ENCODE measurements at regions not wholly inside any gene's neighbourhood (a gene's known extent, or its start where the extent isn't known, plus 50 kb on each side); places are given as distances from the start of the nearest gene placed in this dataset.
"Not testable (repeated sequence)": the region's sequence is repeated elsewhere in the genome, so short reads cannot be mapped to it uniquely, and the experiment has no call there.

- DNase-seq, result no peak
- Histone ChIP-seq H3K27me3 (no peaks in the 10 kb centered on the region), H3K9me3 (replicated peaks) (no peaks in the 10 kb centered on the region), H3K27ac (no peak overlapping the region), H3K36me3 (no peaks in the 10 kb centered on the region), H3K4me1 (peaks cover 4% of the 10 kb centered on the region; the same call in 1 of the 2 replicates), H3K4me3 (no peak overlapping the region)
These were observed 76.8 kb upstream of the ANKRD1 start for GRCh38 chr10:90997670-90998069.

GRCh38 chr10:90998733-90999511, 78.0 kb upstream of the ANKRD1 start:
- DNase-seq, result peak; percentile 9 to 30
- H3K4me3 ChIP-seq, result no peak overlapping the region
- H3K36me3 ChIP-seq, result no peaks in the 10 kb centered on the region
- H3K27ac ChIP-seq, result 0 out of 2 replicates have a peak overlapping the region, but pooled peaks have one; percentile 7
- no peaks in the 10 kb centered on the region for H3K9me3 ChIP-seq (replicated peaks)
- H3K27me3 ChIP-seq, result no peaks in the 10 kb centered on the region
- peaks cover 4% of the 10 kb centered on the region; the same call in 1 of the 2 replicates for H3K4me1 ChIP-seq

- H3K36me3 ChIP-seq, result no peaks in the 10 kb centered on the region
These were observed 78.8 kb upstream of the ANKRD1 start for GRCh38 chr10:90999512-91000172.

GRCh38 chr10:91000470-91000869, 79.6 kb upstream of the ANKRD1 start:
- H3K27ac ChIP-seq, result no peak overlapping the region
- H3K4me1 ChIP-seq, result peaks cover 4% of the 10 kb centered on the region; the same call in 1 of the 2 replicates
- H3K27me3 ChIP-seq, result no peaks in the 10 kb centered on the region
- no peak for DNase-seq
- H3K9me3 ChIP-seq (replicated peaks), result no peaks in the 10 kb centered on the region
- H3K4me3 ChIP-seq, result no peak overlapping the region
- no peaks in the 10 kb centered on the region for H3K36me3 ChIP-seq

More at GRCh38 chr10:90999512-91000172, 78.8 kb upstream of the ANKRD1 start:
- no peak for DNase-seq
- H3K4me1 ChIP-seq, result peaks cover 4% of the 10 kb centered on the region; the same call in 1 of the 2 replicates
- no peaks in the 10 kb centered on the region for H3K9me3 ChIP-seq (replicated peaks)
- H3K4me3 ChIP-seq, result no peak overlapping the region
- no peaks in the 10 kb centered on the region for H3K27me3 ChIP-seq
- H3K27ac ChIP-seq, result no peak overlapping the region

- Histone ChIP-seq H3K9me3 (replicated peaks) (no peaks in the 10 kb centered on the region), H3K36me3 (no peaks in the 10 kb centered on the region), H3K27me3 (no peaks in the 10 kb centered on the region), H3K27ac (no peak overlapping the region), H3K4me3 (no peak overlapping the region), H3K4me1 (peaks cover 4% of the 10 kb centered on the region; the same call in 1 of the 2 replicates)
- DNase-seq, result no peak
These were observed 80.1 kb upstream of the ANKRD1 start for GRCh38 chr10:91000985-91001384.

- Histone ChIP-seq H3K4me1 (peaks cover 7% of the 10 kb centered on the region), H3K9me3 (replicated peaks) (no peaks in the 10 kb centered on the region), H3K27me3 (no peaks in the 10 kb centered on the region), H3K27ac (no peak overlapping the region), H3K4me3 (no peak overlapping the region), H3K36me3 (no peaks in the 10 kb centered on the region)
- DNase-seq, result no peak
These were observed 81.8 kb upstream of the ANKRD1 start for GRCh38 chr10:91002656-91003055.

GRCh38 chr10:91003379-91003778, 82.5 kb upstream of the ANKRD1 start:
- not testable (repeated sequence) for H3K4me3 ChIP-seq; H3K36me3 ChIP-seq; H3K9me3 ChIP-seq (replicated peaks); DNase-seq; H3K4me1 ChIP-seq; H3K27ac ChIP-seq; H3K27me3 ChIP-seq

GRCh38 chr10:91005276-91005675, 84.4 kb upstream of the ANKRD1 start:
- not testable (repeated sequence) for H3K27me3 ChIP-seq; H3K4me1 ChIP-seq; H3K9me3 ChIP-seq (replicated peaks); DNase-seq; H3K36me3 ChIP-seq; H3K4me3 ChIP-seq; H3K27ac ChIP-seq

- Histone ChIP-seq H3K9me3 (replicated peaks) (no peaks in the 10 kb centered on the region), H3K27me3 (no peaks in the 10 kb centered on the region), H3K4me1 (peaks cover 3% of the 10 kb centered on the region), H3K4me3 (no peak overlapping the region), H3K36me3 (no peaks in the 10 kb centered on the region), H3K27ac (no peak overlapping the region)
- DNase-seq, result peak; percentile 43 to 74
These were observed 85.3 kb upstream of the ANKRD1 start for GRCh38 chr10:91006001-91006751.

GRCh38 chr10:91006752-91007346, 86.0 kb upstream of the ANKRD1 start:
- peaks cover 3% of the 10 kb centered on the region for H3K4me1 ChIP-seq
- DNase-seq, result peak in 1 of 2 experiments; percentile 4
- H3K27me3 ChIP-seq, result no peaks in the 10 kb centered on the region
- no peak overlapping the region for H3K4me3 ChIP-seq
- H3K36me3 ChIP-seq, result no peaks in the 10 kb centered on the region
- H3K9me3 ChIP-seq (replicated peaks), result no peaks in the 10 kb centered on the region
- H3K27ac ChIP-seq, result no peak overlapping the region

- no peak overlapping the region for H3K4me3 ChIP-seq
- H3K27ac ChIP-seq, result no peak overlapping the region
- no peaks in the 10 kb centered on the region for H3K9me3 ChIP-seq (replicated peaks)
- no peaks in the 10 kb centered on the region for H3K27me3 ChIP-seq
- DNase-seq, result no peak
- peaks cover 3% of the 10 kb centered on the region for H3K4me1 ChIP-seq
- H3K36me3 ChIP-seq, result no peaks in the 10 kb centered on the region
These were observed 86.8 kb upstream of the ANKRD1 start for GRCh38 chr10:91007655-91008054.

- DNase-seq, result peak; percentile 19 to 53
- Histone ChIP-seq H3K9me3 (replicated peaks) (no peaks in the 10 kb centered on the region), H3K27me3 (no peaks in the 10 kb centered on the region), H3K4me3 (no peak overlapping the region), H3K36me3 (no peaks in the 10 kb centered on the region), H3K27ac (peak overlapping the region; percentile 17), H3K4me1 (peaks cover 3% of the 10 kb centered on the region)
These were observed 88.2 kb upstream of the ANKRD1 start for GRCh38 chr10:91009121-91009520.

- DNase-seq, result no peak
- no peak overlapping the region for H3K4me3 ChIP-seq
These were observed 90.1 kb upstream of the ANKRD1 start for GRCh38 chr10:91010952-91011351.

GRCh38 chr10:91012502-91012901, 91.6 kb upstream of the ANKRD1 start:
- no peak overlapping the region for H3K27ac ChIP-seq
- no peaks in the 10 kb centered on the region for H3K27me3 ChIP-seq
- H3K4me3 ChIP-seq, result no peak overlapping the region
- no peaks in the 10 kb centered on the region for H3K4me1 ChIP-seq
- no peak for DNase-seq
- H3K9me3 ChIP-seq (replicated peaks), result no peaks in the 10 kb centered on the region
- no peaks in the 10 kb centered on the region for H3K36me3 ChIP-seq

More at GRCh38 chr10:91010952-91011351, 90.1 kb upstream of the ANKRD1 start:
- H3K27me3 ChIP-seq, result no peaks in the 10 kb centered on the region
- no peaks in the 10 kb centered on the region for H3K36me3 ChIP-seq
- no peak overlapping the region for H3K27ac ChIP-seq
- H3K4me1 ChIP-seq, result peaks cover 3% of the 10 kb centered on the region
- no peaks in the 10 kb centered on the region for H3K9me3 ChIP-seq (replicated peaks)
